Natural killer cell (primary cell): ENCODE measurements at regions not wholly inside any gene's neighbourhood (a gene's known extent, or its start where the extent isn't known, plus 50 kb on each side); places are given as distances from the start of the nearest gene placed in this dataset.

ENCODE experiments used
- ATAC-seq, 3 donors: fragments of 150-1000 bp in 2 of 3; fragments of 200-7000 bp in 1 of 3; cut with Tn5 transposase; 1 replicate in 1 of 3; 2 replicates in 2 of 3; pipeline ENCODE4 v1.10.0; 2021; ENCODE audit warnings: mild to moderate bottlenecking in 2 of 3, moderate library complexity in 2 of 3
- DNase-seq, 2 donors: peaks; one replicate each; pipeline versions ENCODE4 v3.0.0 to v3.0.0-alpha.2; 2013 to 2021; ENCODE audit warnings: mixed read lengths in 1 of 2
- H3K27ac ChIP-seq: one replicate; pipeline ENCODE4 v1.5.1; 2013; ENCODE audit warnings: mild to moderate bottlenecking, low read length
- H3K27me3 ChIP-seq: one replicate; pipeline ENCODE4 v1.6.1; 2013; ENCODE audit warnings: low read length; ENCODE audit not compliant: control insufficient read depth, insufficient read depth
- H3K36me3 ChIP-seq: one replicate; pipeline ENCODE4 v1.6.1; 2013; ENCODE audit warnings: low read length; ENCODE audit not compliant: control insufficient read depth, insufficient read depth
- H3K4me1 ChIP-seq: one replicate; pipeline ENCODE4 v1.6.1; 2013; ENCODE audit warnings: low read length; ENCODE audit not compliant: control insufficient read depth, insufficient read depth
- H3K4me3 ChIP-seq: one replicate; pipeline ENCODE4 v1.5.1; 2013; ENCODE audit warnings: low read length
- H3K9me3 ChIP-seq: one replicate; pipeline ENCODE4 v1.6.1; 2013; ENCODE audit warnings: low read length; ENCODE audit not compliant: control insufficient read depth, insufficient read depth
- H3K27ac Mint-ChIP-seq, 2 donors: one replicate each; pipeline ENCODE4 v1.8.0; 2022; ENCODE audit warnings: mild to moderate bottlenecking in 2 of 2, mixed read lengths in 2 of 2, moderate library complexity in 1 of 2
- H3K27me3 Mint-ChIP-seq, 2 donors: one replicate each; pipeline ENCODE4 v1.8.0; 2022; ENCODE audit warnings: low read depth in 2 of 2, mixed read lengths in 2 of 2
- H3K36me3 Mint-ChIP-seq: one replicate; pipeline ENCODE4 v1.8.0; 2022; ENCODE audit warnings: mixed read lengths
- H3K4me1 Mint-ChIP-seq, 2 donors: one replicate each; pipeline ENCODE4 v1.8.0; 2022; ENCODE audit warnings: mixed read lengths in 2 of 2
- H3K4me3 Mint-ChIP-seq: one replicate; pipeline ENCODE4 v1.8.0; 2022; ENCODE audit warnings: mild to moderate bottlenecking, moderate library complexity, mixed read lengths
- H3K9me3 Mint-ChIP-seq, 2 donors: one replicate each; pipeline ENCODE4 v1.8.0; 2022; ENCODE audit warnings: mixed read lengths in 2 of 2
- CTCF ChIP-seq: fragments of 200-600 bp; IDR thresholded peaks from one replicate; pipeline ENCODE4 v1.8.0; 2022; ENCODE audit warnings: antibody characterized with exemption
- WGBS: methylation state at CpG from one replicate; pipeline ENCODE4 v1.1.7; 2013; ENCODE audit warnings: missing lambda C conversion rate; ENCODE audit not compliant: insufficient coverage; 5-methylcytosine and 5-hydroxymethylcytosine counted together
- intact Hi-C: fragments of 100-400 bp; cut with micrococcal nuclease; formaldehyde crosslinking; loops from one replicate; pipeline ENCODE4 v1.14.2; 2022

- H3K9me3 Mint-ChIP-seq, result peaks cover under 1 to 9% of the 10 kb centered on the region in 2 donors
- DNase-seq (no peak), ATAC-seq (no peak)
- no peaks in the 10 kb centered on the region for H3K27me3 Mint-ChIP-seq
- Histone ChIP-seq H3K27ac (no peak overlapping the region), H3K27me3 (no peaks in the 10 kb centered on the region), H3K4me3 (no peak overlapping the region), H3K4me1 (peaks cover under 1% of the 10 kb centered on the region), H3K9me3 (peaks cover 15% of the 10 kb centered on the region), H3K36me3 (no peaks in the 10 kb centered on the region)
- no peak for TF ChIP-seq CTCF
- H3K27ac Mint-ChIP-seq, result no peak overlapping the region
- intact Hi-C loops, result no loop called here
- H3K4me3 Mint-ChIP-seq, result no peak overlapping the region
- H3K36me3 Mint-ChIP-seq, result no peaks in the 10 kb centered on the region
- H3K4me1 Mint-ChIP-seq, result peaks cover under 1% of the 10 kb centered on the region in 2 donors
- 86% methylated on average over 4 of the region's 4 CpGs for WGBS
These were observed 172.5 kb upstream of the ALG10B start for GRCh38 chr12:38144049-38144448.

GRCh38 chr12:38144601-38145436 is 171.8 kb upstream of the ALG10B start:
- Mint-ChIP-seq H3K27me3 (no peaks in the 10 kb centered on the region), H3K4me1 (no peaks in the 10 kb centered on the region), H3K27ac (no peak overlapping the region), H3K36me3 (no peaks in the 10 kb centered on the region), H3K9me3 (peaks cover 2 to 9% of the 10 kb centered on the region in 2 donors), H3K4me3 (no peak overlapping the region)
- H3K36me3 ChIP-seq, result no peaks in the 10 kb centered on the region
- ATAC-seq, result no peak
- 76% methylated on average over 17 of the region's 17 CpGs for WGBS
- no peak for DNase-seq
- H3K4me3 ChIP-seq, result no peak overlapping the region
- H3K4me1 ChIP-seq, result no peaks in the 10 kb centered on the region
- no peak overlapping the region for H3K27ac ChIP-seq
- TF ChIP-seq CTCF, result no peak
- peaks cover 18% of the 10 kb centered on the region for H3K9me3 ChIP-seq
- intact Hi-C loops, result no loop called here
- no peaks in the 10 kb centered on the region for H3K27me3 ChIP-seq

- peaks cover 32% of the 10 kb centered on the region for H3K9me3 ChIP-seq
- Mint-ChIP-seq H3K4me3 (no peak overlapping the region), H3K9me3 (peaks cover 2 to 9% of the 10 kb centered on the region in 2 donors), H3K27ac (no peak overlapping the region), H3K27me3 (no peaks in the 10 kb centered on the region), H3K36me3 (no peaks in the 10 kb centered on the region), H3K4me1 (no peaks in the 10 kb centered on the region)
- no peaks in the 10 kb centered on the region for H3K4me1 ChIP-seq
- 93% methylated on average over 14 of the region's 14 CpGs for WGBS
- DNase-seq (no peak), ATAC-seq (no peak)
- intact Hi-C loops, result no loop called here
- TF ChIP-seq CTCF, result no peak
- no peaks in the 10 kb centered on the region for H3K36me3 ChIP-seq
- H3K27ac ChIP-seq, result no peak overlapping the region
- no peak overlapping the region for H3K4me3 ChIP-seq
- H3K27me3 ChIP-seq, result no peaks in the 10 kb centered on the region
These were observed 167.0 kb upstream of the ALG10B start for GRCh38 chr12:38149395-38150073.
